ENCODE measurements at regions not wholly inside any gene's neighbourhood (a gene's known extent, or its start where the extent isn't known, plus 50 kb on each side); places are given as distances from the start of the nearest gene placed in this dataset.

GRCh38 chrX:142661696-142662095, 364.0 kb upstream of the SPANXN4 start:
- DNase-seq, result no peak
- no peaks in the 10 kb centered on the region for H3K36me3 Mint-ChIP-seq (ENCODE audit: unreplicated experiment)
- no peaks in the 10 kb centered on the region for H3K4me1 Mint-ChIP-seq (ENCODE audit: low read depth, unreplicated experiment)
- no peak for TF ChIP-seq CTCF (IDR thresholded peaks at IDR 0.05; ENCODE audit: partially characterized antibody, unreplicated experiment)
- H3K27ac Mint-ChIP-seq (ENCODE audit: unreplicated experiment), result no peak overlapping the region
- H3K9me3 Mint-ChIP-seq (ENCODE audit: unreplicated experiment), result no peaks in the 10 kb centered on the region
- no peak overlapping the region for H3K4me3 Mint-ChIP-seq (ENCODE audit: unreplicated experiment)
- no peaks in the 10 kb centered on the region for H3K27me3 Mint-ChIP-seq (ENCODE audit: unreplicated experiment)

DNA sequence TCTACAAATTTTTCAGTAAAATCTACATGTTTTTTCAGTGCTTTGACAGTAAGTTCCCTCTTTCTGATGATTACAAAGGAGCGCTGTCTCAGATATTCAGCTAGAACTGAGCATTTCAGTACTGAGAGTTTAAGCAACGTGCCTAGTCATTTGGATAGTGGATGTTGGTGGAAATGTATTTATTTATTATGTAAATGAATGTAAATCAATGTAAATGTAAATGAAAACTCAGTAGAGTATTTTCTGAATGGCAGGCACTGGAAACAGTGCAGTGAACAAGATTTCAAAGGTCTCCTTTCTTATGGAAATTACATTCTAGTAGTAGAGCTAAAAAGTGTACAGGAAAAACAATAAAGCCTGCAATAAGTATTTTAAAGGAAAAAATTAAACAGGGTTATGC, 370.2 kb upstream of the SPANXN4 start:
- no peaks in the 10 kb centered on the region for H3K27me3 Mint-ChIP-seq (ENCODE audit: unreplicated experiment)
- no peaks in the 10 kb centered on the region for H3K4me1 Mint-ChIP-seq (ENCODE audit: low read depth, unreplicated experiment)
- DNase-seq, result no peak
- no peak overlapping the region for H3K27ac Mint-ChIP-seq (ENCODE audit: unreplicated experiment)
- no peaks in the 10 kb centered on the region for H3K36me3 Mint-ChIP-seq (ENCODE audit: unreplicated experiment)
- H3K4me3 Mint-ChIP-seq (ENCODE audit: unreplicated experiment), result no peak overlapping the region
- no peaks in the 10 kb centered on the region for H3K9me3 Mint-ChIP-seq (ENCODE audit: unreplicated experiment)
- TF ChIP-seq CTCF (IDR thresholded peaks at IDR 0.05; ENCODE audit: partially characterized antibody, unreplicated experiment), result no peak

GRCh38 chrX:142637206-142637605, 388.5 kb upstream of the SPANXN4 start:
- H3K27ac Mint-ChIP-seq (ENCODE audit: unreplicated experiment), result no peak overlapping the region
- H3K36me3 Mint-ChIP-seq (ENCODE audit: unreplicated experiment), result no peaks in the 10 kb centered on the region
- H3K4me3 Mint-ChIP-seq (ENCODE audit: unreplicated experiment), result no peak overlapping the region
- H3K27me3 Mint-ChIP-seq (ENCODE audit: unreplicated experiment), result no peaks in the 10 kb centered on the region
- TF ChIP-seq CTCF (IDR thresholded peaks at IDR 0.05; ENCODE audit: partially characterized antibody, unreplicated experiment), result no peak
- no peak for DNase-seq
- peaks cover 2% of the 10 kb centered on the region for H3K9me3 Mint-ChIP-seq (ENCODE audit: unreplicated experiment)
- H3K4me1 Mint-ChIP-seq (ENCODE audit: low read depth, unreplicated experiment), result peaks cover 2% of the 10 kb centered on the region

DNA sequence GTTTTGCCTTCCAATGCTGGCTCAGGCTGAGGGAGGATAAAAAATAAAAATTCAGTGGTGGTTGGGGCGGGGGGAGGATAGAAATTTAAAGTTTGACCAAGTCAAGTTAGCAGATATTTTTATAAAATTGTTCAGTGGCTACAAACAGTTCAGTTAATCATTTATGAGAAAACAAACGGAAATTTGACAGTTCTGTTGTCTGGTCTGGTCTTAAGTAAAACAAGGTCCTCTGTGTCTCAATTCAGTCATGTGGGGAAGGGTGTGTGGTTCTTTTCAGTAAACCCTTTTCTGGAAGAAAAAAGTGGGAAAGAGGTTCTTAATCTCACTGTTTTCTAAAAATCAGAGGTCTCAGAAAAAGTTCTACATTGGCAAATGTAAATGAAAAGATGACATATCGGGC, 409.1 kb upstream of the SPANXN4 start:
- Mint-ChIP-seq H3K27ac (ENCODE audit: unreplicated experiment) (no peak overlapping the region), H3K4me1 (ENCODE audit: low read depth, unreplicated experiment) (peaks cover 1% of the 10 kb centered on the region), H3K4me3 (ENCODE audit: unreplicated experiment) (no peak overlapping the region), H3K36me3 (ENCODE audit: unreplicated experiment) (no peaks in the 10 kb centered on the region), H3K27me3 (ENCODE audit: unreplicated experiment) (no peaks in the 10 kb centered on the region), H3K9me3 (ENCODE audit: unreplicated experiment) (no peaks in the 10 kb centered on the region)
- DNase-seq, result no peak
- no peak for TF ChIP-seq CTCF (IDR thresholded peaks at IDR 0.05; ENCODE audit: partially characterized antibody, unreplicated experiment)

- H3K36me3 Mint-ChIP-seq (ENCODE audit: unreplicated experiment), result no peaks in the 10 kb centered on the region
- TF ChIP-seq CTCF (IDR thresholded peaks at IDR 0.05; ENCODE audit: partially characterized antibody, unreplicated experiment), result no peak
- no peaks in the 10 kb centered on the region for H3K27me3 Mint-ChIP-seq (ENCODE audit: unreplicated experiment)
- peaks cover 4% of the 10 kb centered on the region for H3K4me1 Mint-ChIP-seq (ENCODE audit: low read depth, unreplicated experiment)
- DNase-seq, result no peak
- no peak overlapping the region for H3K4me3 Mint-ChIP-seq (ENCODE audit: unreplicated experiment)
- H3K9me3 Mint-ChIP-seq (ENCODE audit: unreplicated experiment), result peaks cover 6% of the 10 kb centered on the region
- H3K27ac Mint-ChIP-seq (ENCODE audit: unreplicated experiment), result no peak overlapping the region
Observed at GRCh38 chrX:142613403-142613802, 408.3 kb upstream of the MAGEC2 start.
